Ecto neural progenitor cell (in vitro differentiated cells): ENCODE measurements at regions not wholly inside any gene's neighbourhood (a gene's known extent, or its start where the extent isn't known, plus 50 kb on each side); places are given as distances from the start of the nearest gene placed in this dataset.
A peak's percentile ranks its signal among the peaks of the same experiment; 100 is the strongest.

Source experiments
- DNase-seq: peaks from one replicate; pipeline ENCODE4 v3.0.0-alpha.2; 2018; ENCODE audit warnings: low spot score

- peak; percentile 59 for DNase-seq
Observed at GRCh38 chr7:50962962-50963374, 180.3 kb upstream of the GRB10 start.

- DNase-seq = no peak
Observed at GRCh38 chr7:50962281-50962883, 179.7 kb upstream of the GRB10 start.

GRCh38 chr7:50960621-50961310 is 178.1 kb upstream of the GRB10 start:
- no peak for DNase-seq

- DNase-seq = no peak
Observed at GRCh38 chr7:50959991-50960390, 177.3 kb upstream of the GRB10 start.

GRCh38 chr7:50959560-50959959 is 176.9 kb upstream of the GRB10 start:
- no peak for DNase-seq

GRCh38 chr7:50957855-50958254 is 175.2 kb upstream of the GRB10 start:
- DNase-seq = no peak

- DNase-seq = no peak
Observed at GRCh38 chr7:50957431-50957830, 174.7 kb upstream of the GRB10 start.

GRCh38 chr7:50956522-50957155 is 173.9 kb upstream of the GRB10 start:
- no peak for DNase-seq

GRCh38 chr7:50954716-50955115 is 172.0 kb upstream of the GRB10 start:
- DNase-seq = no peak

GRCh38 chr7:50954245-50954644 is 171.5 kb upstream of the GRB10 start:
- DNase-seq = no peak

GRCh38 chr7:50953820-50954219 is 171.1 kb upstream of the GRB10 start:
- peak; percentile 37 for DNase-seq

- no peak for DNase-seq
Observed at GRCh38 chr7:50953303-50953702, 170.6 kb upstream of the GRB10 start.

- DNase-seq = no peak
Observed at GRCh38 chr7:50952544-50952943, 169.8 kb upstream of the GRB10 start.

- DNase-seq = no peak
Observed at GRCh38 chr7:50952120-50952519, 169.4 kb upstream of the GRB10 start.

- DNase-seq = no peak
Observed at GRCh38 chr7:50943482-50943881, 160.8 kb upstream of the GRB10 start.

GRCh38 chr7:50941525-50941924 is 158.8 kb upstream of the GRB10 start:
- DNase-seq = no peak

- no peak for DNase-seq
Observed at GRCh38 chr7:50940621-50941020, 157.9 kb upstream of the GRB10 start.

- DNase-seq = no peak
Observed at GRCh38 chr7:50939021-50939420, 156.3 kb upstream of the GRB10 start.

- no peak for DNase-seq
Observed at GRCh38 chr7:50937727-50938126, 155.0 kb upstream of the GRB10 start.

GRCh38 chr7:50926049-50926448 is 143.4 kb upstream of the GRB10 start:
- no peak for DNase-seq

- no peak for DNase-seq
Observed at GRCh38 chr7:50923476-50923875, 140.8 kb upstream of the GRB10 start.

GRCh38 chr7:50921114-50921813 is 138.6 kb upstream of the GRB10 start:
- DNase-seq = no peak
